Thoracic aorta (tissue), 2 donors: ENCODE measurements at regions not wholly inside any gene's neighbourhood (a gene's known extent, or its start where the extent isn't known, plus 50 kb on each side); places are given as distances from the start of the nearest gene placed in this dataset.

ENCODE experiments used
- ATAC-seq: fragments of 150-250 bp; one replicate; pipeline ENCODE4 v1.8.0; 2017; ENCODE audit warnings: low read depth; ENCODE audit not compliant: insufficient number of reproducible peaks, low FRiP score
- DNase-seq: peaks from one replicate; pipeline ENCODE4 v3.0.0-alpha.2; 2020; ENCODE audit warnings: low spot score
- H3K27ac ChIP-seq, 2 donors: fragments of 200-600 bp; sonication (generic); 1 replicate in 1 of 2; 2 replicates in 1 of 2; pipeline ENCODE4 v1.5.1; 2016; ENCODE audit warnings: mild to moderate bottlenecking in 2 of 2, moderate library complexity in 2 of 2
- H3K27me3 ChIP-seq: fragments of 200-600 bp; sonication (generic); replicated peaks from 2 replicates; pipeline ENCODE4 v1.6.0; 2016; ENCODE audit warnings: mild to moderate bottlenecking; ENCODE audit not compliant: insufficient read depth
- H3K36me3 ChIP-seq: fragments of 200-600 bp; sonication (generic); one replicate; pipeline ENCODE4 v1.5.1; 2016
- H3K4me1 ChIP-seq, 2 donors: fragments of 200-600 bp; sonication (generic); 1 replicate in 1 of 2; 2 replicates in 1 of 2; pipeline versions ENCODE4 v1.5.1 to v1.6.0; 2016; ENCODE audit warnings: low read depth in 2 of 2, mild to moderate bottlenecking in 1 of 2; ENCODE audit not compliant: control insufficient read depth in 1 of 2
- H3K4me3 ChIP-seq: fragments of 200-600 bp; sonication (generic); 2 replicates; pipeline ENCODE4 v1.5.1; 2016; ENCODE audit warnings: mild to moderate bottlenecking
- H3K9me3 ChIP-seq: fragments of 200-600 bp; sonication (generic); 2 replicates; pipeline ENCODE4 v1.5.1; 2016
- CTCF ChIP-seq: fragments of 200-600 bp; sonication (generic); IDR thresholded peaks from one replicate; pipeline ENCODE4 v1.5.1; 2019; ENCODE audit warnings: antibody characterized with exemption

GRCh38 chr21:17340081-17340480 is 172.8 kb upstream of the CXADR start:
- no peak overlapping the region for H3K4me3 ChIP-seq
- TF ChIP-seq CTCF: no peak
- H3K36me3 ChIP-seq: no peaks in the 10 kb centered on the region
- no peaks in the 10 kb centered on the region for H3K9me3 ChIP-seq
- H3K4me1 ChIP-seq: no peaks in the 10 kb centered on the region
- no peak overlapping the region for H3K27ac ChIP-seq
- DNase-seq (no peak), ATAC-seq (no peak)
- H3K27me3 ChIP-seq: no peaks in the 10 kb centered on the region

GRCh38 chr21:17343055-17343454 is 169.8 kb upstream of the CXADR start:
- Histone ChIP-seq H3K27ac (no peak overlapping the region), H3K4me1 (no peaks in the 10 kb centered on the region), H3K27me3 (no peaks in the 10 kb centered on the region), H3K9me3 (no peaks in the 10 kb centered on the region), H3K36me3 (no peaks in the 10 kb centered on the region), H3K4me3 (no peak overlapping the region)
- no peak for DNase-seq
- TF ChIP-seq CTCF: no peak
- no peak for ATAC-seq

- Histone ChIP-seq H3K4me1 (no peaks in the 10 kb centered on the region), H3K9me3 (no peaks in the 10 kb centered on the region), H3K27ac (no peak overlapping the region), H3K27me3 (no peaks in the 10 kb centered on the region), H3K36me3 (no peaks in the 10 kb centered on the region), H3K4me3 (no peak overlapping the region)
- TF ChIP-seq CTCF: no peak
- no peak for DNase-seq
- ATAC-seq: no peak
These were observed 164.5 kb upstream of the CXADR start for GRCh38 chr21:17348357-17348756.

- ATAC-seq (no peak), DNase-seq (no peak)
- H3K4me1 ChIP-seq: no peaks in the 10 kb centered on the region
- H3K27ac ChIP-seq: no peak overlapping the region
- no peaks in the 10 kb centered on the region for H3K36me3 ChIP-seq
- no peaks in the 10 kb centered on the region for H3K27me3 ChIP-seq
- no peak overlapping the region for H3K4me3 ChIP-seq
- TF ChIP-seq CTCF: no peak
- no peaks in the 10 kb centered on the region for H3K9me3 ChIP-seq
These were observed 164.0 kb upstream of the CXADR start for GRCh38 chr21:17348849-17349248.

GRCh38 chr21:17351766-17352165 is 161.1 kb upstream of the CXADR start:
- Histone ChIP-seq H3K9me3 (no peaks in the 10 kb centered on the region), H3K27me3 (no peaks in the 10 kb centered on the region), H3K36me3 (no peaks in the 10 kb centered on the region), H3K27ac (no peak overlapping the region), H3K4me1 (no peaks in the 10 kb centered on the region), H3K4me3 (no peak overlapping the region)
- DNase-seq (no peak), ATAC-seq (no peak)
- TF ChIP-seq CTCF: no peak
